SU-DHL-6 (cell line): ENCODE measurements at regions not wholly inside any gene's neighbourhood (a gene's known extent, or its start where the extent isn't known, plus 50 kb on each side); places are given as distances from the start of the nearest gene placed in this dataset.
"Not testable (repeated sequence)": the region's sequence is repeated elsewhere in the genome, so short reads cannot be mapped to it uniquely, and the experiment has no call there.

Experiments used
- CTCF ChIP-seq: fragments of 200-600 bp; sonication (generic); IDR thresholded peaks from one replicate; pipeline ENCODE4 v1.5.1; 2017; ENCODE audit warnings: antibody characterized with exemption, mild to moderate bottlenecking, low read length, moderate library complexity; ENCODE audit not compliant: insufficient read depth, poor library complexity, severe bottlenecking
- EZH2phosphoT487 ChIP-seq: fragments of 200-600 bp; sonication (generic), shearing (Covaris generic); conservative IDR thresholded peaks from 2 replicates; pipeline ENCODE4 v1.6.1; 2018; ENCODE audit warnings: mild to moderate bottlenecking, antibody characterized with exemption, low read length, moderate library complexity, mixed read lengths

GRCh38 chr2:87650837-87651236, 97.0 kb upstream of the PLGLB2 start:
- not testable (repeated sequence) for TF ChIP-seq CTCF, EZH2phosphoT487
